Nephron (organoid): ENCODE measurements at regions not wholly inside any gene's neighbourhood (a gene's known extent, or its start where the extent isn't known, plus 50 kb on each side); places are given as distances from the start of the nearest gene placed in this dataset.

ENCODE experiments used
- H3K27ac Mint-ChIP-seq, 3 experiments: 2 replicates each; pipeline ENCODE4 v1.8.0; 2020; ENCODE audit warnings: mixed read lengths in 3 of 3, mild to moderate bottlenecking in 2 of 3, moderate library complexity in 1 of 3
- H3K27me3 Mint-ChIP-seq: 2 replicates; pipeline ENCODE4 v1.8.0; 2021; ENCODE audit warnings: low read depth, mild to moderate bottlenecking, moderate library complexity, mixed read lengths
- H3K36me3 Mint-ChIP-seq: 2 replicates; pipeline ENCODE4 v1.8.0; 2020; ENCODE audit warnings: low read depth, mixed read lengths
- H3K4me1 Mint-ChIP-seq: 2 replicates; pipeline ENCODE4 v1.8.0; 2020; ENCODE audit warnings: mixed read lengths
- H3K4me3 Mint-ChIP-seq, 3 experiments: 2 replicates each; pipeline ENCODE4 v1.8.0; 2020; ENCODE audit warnings: mild to moderate bottlenecking in 3 of 3, mixed read lengths in 3 of 3, moderate library complexity in 2 of 3
- H3K9me3 Mint-ChIP-seq: 2 replicates; pipeline ENCODE4 v1.8.0; 2020; ENCODE audit warnings: mixed read lengths
- TF ChIP-seq, protein P1 (sequence below), 3 experiments: fragments of 200-600 bp; sonication (generic); IDR thresholded peaks; one replicate each; pipeline ENCODE4 v1.5.0; 2021; ENCODE audit warnings: antibody characterized with exemption in 3 of 3; ENCODE audit not compliant: unreplicated experiment in 3 of 3

- no peaks in the 10 kb centered on the region for H3K9me3 Mint-ChIP-seq
- peaks cover 71% of the 10 kb centered on the region for H3K27me3 Mint-ChIP-seq
- no peak overlapping the region for H3K27ac Mint-ChIP-seq
- no peaks in the 10 kb centered on the region for H3K36me3 Mint-ChIP-seq
- no peak overlapping the region for H3K4me3 Mint-ChIP-seq
- H3K4me1 Mint-ChIP-seq: peaks cover 5% of the 10 kb centered on the region
- TF ChIP-seq, protein P1, sequence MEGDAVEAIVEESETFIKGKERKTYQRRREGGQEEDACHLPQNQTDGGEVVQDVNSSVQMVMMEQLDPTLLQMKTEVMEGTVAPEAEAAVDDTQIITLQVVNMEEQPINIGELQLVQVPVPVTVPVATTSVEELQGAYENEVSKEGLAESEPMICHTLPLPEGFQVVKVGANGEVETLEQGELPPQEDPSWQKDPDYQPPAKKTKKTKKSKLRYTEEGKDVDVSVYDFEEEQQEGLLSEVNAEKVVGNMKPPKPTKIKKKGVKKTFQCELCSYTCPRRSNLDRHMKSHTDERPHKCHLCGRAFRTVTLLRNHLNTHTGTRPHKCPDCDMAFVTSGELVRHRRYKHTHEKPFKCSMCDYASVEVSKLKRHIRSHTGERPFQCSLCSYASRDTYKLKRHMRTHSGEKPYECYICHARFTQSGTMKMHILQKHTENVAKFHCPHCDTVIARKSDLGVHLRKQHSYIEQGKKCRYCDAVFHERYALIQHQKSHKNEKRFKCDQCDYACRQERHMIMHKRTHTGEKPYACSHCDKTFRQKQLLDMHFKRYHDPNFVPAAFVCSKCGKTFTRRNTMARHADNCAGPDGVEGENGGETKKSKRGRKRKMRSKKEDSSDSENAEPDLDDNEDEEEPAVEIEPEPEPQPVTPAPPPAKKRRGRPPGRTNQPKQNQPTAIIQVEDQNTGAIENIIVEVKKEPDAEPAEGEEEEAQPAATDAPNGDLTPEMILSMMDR (IDR thresholded peaks at IDR 0.05; ENCODE audit: unreplicated experiment in 3 of 3): no peak
Measured at GRCh38 chr12:125244338-125244737, 179.1 kb downstream of the AACS start.

DNA sequence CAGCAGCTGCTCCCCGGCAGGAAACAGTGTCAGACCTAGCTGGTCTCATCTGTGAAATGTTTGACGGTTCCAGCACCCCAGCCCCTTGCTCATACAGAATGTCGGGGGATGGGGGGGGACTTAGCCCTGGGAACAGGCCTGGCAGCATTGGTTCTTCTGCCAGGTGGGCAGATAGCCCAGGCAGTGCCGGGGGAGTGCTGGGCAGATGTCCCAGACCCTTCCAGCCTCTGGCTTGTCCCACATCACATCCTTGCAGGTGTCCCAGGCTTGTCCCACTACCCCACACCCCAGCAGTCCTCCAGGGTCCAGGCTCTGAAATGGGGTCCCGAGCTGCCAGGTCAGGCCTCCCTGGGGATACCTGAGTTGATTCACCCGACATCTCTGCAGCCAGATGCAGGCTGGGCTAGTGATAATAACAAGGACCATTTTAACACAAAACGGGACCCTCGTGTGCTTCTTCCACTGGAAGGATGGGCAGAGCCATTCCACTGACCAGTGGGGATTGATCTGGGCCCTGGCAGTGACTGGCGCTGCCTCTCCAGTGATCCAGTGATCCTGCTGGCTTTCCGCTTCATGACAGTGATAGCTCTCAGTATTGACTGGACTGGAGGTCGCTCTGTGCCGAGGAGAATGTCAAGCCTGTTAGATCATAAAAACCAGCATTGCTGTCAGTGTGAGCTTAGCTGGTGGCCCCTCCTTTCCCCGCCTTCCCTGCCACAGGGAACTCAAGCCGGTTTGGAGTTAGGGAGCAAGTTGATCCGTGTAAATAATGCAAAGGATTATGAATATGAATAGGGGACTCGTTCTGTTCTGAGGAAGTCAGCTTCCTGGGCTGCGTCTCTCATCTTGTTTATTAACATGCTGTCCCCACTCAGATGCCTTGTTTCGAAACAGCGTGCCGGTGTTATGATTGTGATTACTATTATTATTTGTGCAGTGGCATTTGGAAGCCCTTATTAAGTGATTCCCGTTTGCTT lies 180.6 kb downstream of the AACS start:
- Mint-ChIP-seq H3K9me3 (no peaks in the 10 kb centered on the region), H3K36me3 (no peaks in the 10 kb centered on the region)

GRCh38 chr12:125247477-125247876 lies 182.2 kb downstream of the AACS start:
- no peaks in the 10 kb centered on the region for H3K9me3 Mint-ChIP-seq
- H3K27ac Mint-ChIP-seq: no peak overlapping the region
- TF ChIP-seq, protein P1 (IDR thresholded peaks at IDR 0.05; ENCODE audit: unreplicated experiment in 3 of 3): no peak
- no peak overlapping the region for H3K4me3 Mint-ChIP-seq
- no peaks in the 10 kb centered on the region for H3K36me3 Mint-ChIP-seq
- H3K27me3 Mint-ChIP-seq: peaks cover 76% of the 10 kb centered on the region
- peaks cover 10% of the 10 kb centered on the region for H3K4me1 Mint-ChIP-seq

More for the DNA sequence above, 180.6 kb downstream of the AACS start:
- Mint-ChIP-seq H3K4me1 (peaks cover 10% of the 10 kb centered on the region), H3K4me3 (no peak overlapping the region), H3K27ac (no peak overlapping the region), H3K27me3 (peaks cover 76% of the 10 kb centered on the region)
- TF ChIP-seq, protein P1 (IDR thresholded peaks at IDR 0.05; ENCODE audit: unreplicated experiment in 3 of 3): no peak

GRCh38 chr12:125249066-125249824 lies 184.0 kb downstream of the AACS start:
- H3K4me3 Mint-ChIP-seq: no peak overlapping the region
- H3K9me3 Mint-ChIP-seq: no peaks in the 10 kb centered on the region
- H3K27me3 Mint-ChIP-seq: peaks cover 83% of the 10 kb centered on the region
- no peaks in the 10 kb centered on the region for H3K36me3 Mint-ChIP-seq
- peaks cover 10% of the 10 kb centered on the region for H3K4me1 Mint-ChIP-seq
- TF ChIP-seq, protein P1 (IDR thresholded peaks at IDR 0.05; ENCODE audit: unreplicated experiment in 3 of 3): no peak
- H3K27ac Mint-ChIP-seq: no peak overlapping the region

DNA sequence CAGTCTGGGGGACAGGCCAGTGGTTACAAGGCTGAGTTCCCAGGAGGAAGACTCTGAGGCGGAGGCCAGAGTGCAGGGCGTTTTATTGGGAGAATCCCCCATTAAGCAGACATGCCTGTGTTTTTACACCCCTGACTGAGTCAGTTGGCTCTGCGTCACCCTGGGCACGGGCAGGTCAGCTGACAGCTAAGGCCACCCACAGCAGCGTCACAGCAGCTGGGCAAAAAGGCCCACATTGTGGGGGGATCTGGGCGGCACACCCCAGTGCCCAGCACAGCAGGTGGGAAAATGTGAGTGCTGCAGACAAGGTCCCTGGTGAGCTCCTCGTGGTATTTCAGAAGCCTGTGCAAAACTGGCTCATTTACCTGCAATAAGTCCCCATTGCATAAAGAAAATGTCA lies 184.7 kb downstream of the AACS start:
- Mint-ChIP-seq H3K4me1 (peaks cover 10% of the 10 kb centered on the region), H3K36me3 (no peaks in the 10 kb centered on the region), H3K27me3 (peaks cover 82% of the 10 kb centered on the region), H3K27ac (no peak overlapping the region), H3K9me3 (no peaks in the 10 kb centered on the region), H3K4me3 (no peak overlapping the region)
- TF ChIP-seq, protein P1 (IDR thresholded peaks at IDR 0.05; ENCODE audit: unreplicated experiment in 3 of 3): no peak
